ENCODE measurements at regions not wholly inside any gene's neighbourhood (a gene's known extent, or its start where the extent isn't known, plus 50 kb on each side); places are given as distances from the start of the nearest gene placed in this dataset.

DNA sequence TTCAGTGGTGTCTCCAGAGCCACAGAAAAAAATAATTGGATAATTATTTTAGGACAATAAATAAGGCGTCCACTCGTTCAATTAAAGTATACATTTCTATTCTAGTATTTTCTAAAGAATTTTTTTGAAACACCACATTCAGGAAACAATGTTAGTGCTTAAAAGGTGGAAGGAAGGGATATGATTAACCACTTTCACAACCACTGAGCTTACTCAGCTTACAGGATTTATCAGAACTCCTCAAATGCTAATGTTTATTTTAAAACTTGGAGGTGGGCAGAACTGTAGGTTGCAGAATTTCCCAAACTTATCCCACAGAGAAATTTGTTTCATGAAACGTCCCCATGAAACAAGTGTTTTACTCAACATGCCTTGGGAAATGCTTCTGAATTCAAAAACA is 54.3 kb upstream of the MAGEB2 start:
- RAD21 ChIA-PET (ENCODE audit: low non-redundant PET in 1 of 2, low total read pairs in 2 of 2, uncharacterized antibody in 2 of 2, unreplicated experiment in 2 of 2), result no interaction called here

More for the DNA sequence above, 54.3 kb upstream of the MAGEB2 start:
- ChIA-PET POLR2A (no interaction called here), CTCF (no interaction called here)
- H3K4me3 ChIP-seq (replicated peaks in 1 of 2; ENCODE audit: low read depth in 1 of 2, low read length in 2 of 2), result no peak overlapping the region
- H2AFZ ChIP-seq (ENCODE audit: low read depth, low read length, poor library complexity, severe bottlenecking), result no peak overlapping the region
- no peaks in the 10 kb centered on the region for H3K79me2 ChIP-seq (ENCODE audit: insufficient read depth, low read length)
- intact Hi-C loops (cut with micrococcal nuclease), result no loop called here
- H3K4me1 ChIP-seq (ENCODE audit: control insufficient read depth in 1 of 2, insufficient read depth in 2 of 2, low read length in 2 of 2), result no peaks in the 10 kb centered on the region
- no peaks in the 10 kb centered on the region for H4K20me1 ChIP-seq (ENCODE audit: insufficient read depth)
- H3K36me3 ChIP-seq (ENCODE audit: control insufficient read depth in 1 of 2, insufficient read depth in 2 of 2, low read length in 2 of 2), result no peaks in the 10 kb centered on the region
- no peak for DNase-seq (ENCODE audit: low read depth, low spot score)
- H3K27me3 ChIP-seq (ENCODE audit: insufficient read depth, low read length), result no peaks in the 10 kb centered on the region
- no peak for ATAC-seq
- no peaks in the 10 kb centered on the region for H3K9me3 ChIP-seq (ENCODE audit: control insufficient read depth in 1 of 2, insufficient read depth in 1 of 2, low read depth in 1 of 2, low read length in 2 of 2)
- H3K4me2 ChIP-seq (ENCODE audit: low read length), result no peak overlapping the region
- H3K9me2 ChIP-seq (ENCODE audit: insufficient read depth), result no peaks in the 10 kb centered on the region
- no peak overlapping the region for H3K9ac ChIP-seq (ENCODE audit: low read length)
- TF ChIP-seq ZFX (IDR thresholded peaks at IDR 0.05), result no peak
- TF ChIP-seq SIN3A (IDR thresholded peaks at IDR 0.05; ENCODE audit: low read depth), result no peak
- no peak for TF ChIP-seq SP1 (IDR thresholded peaks at IDR 0.05; ENCODE audit: low read depth)
- TF ChIP-seq ZNF274 (IDR thresholded peaks at IDR 0.05; ENCODE audit: low read depth, low read length), result no peak
- TF ChIP-seq FOSL1 (IDR thresholded peaks at IDR 0.05; ENCODE audit: low read depth), result no peak
- TF ChIP-seq CEBPB (IDR thresholded peaks at IDR 0.05; ENCODE audit: low read depth), result no peak
- TF ChIP-seq, protein P1, sequence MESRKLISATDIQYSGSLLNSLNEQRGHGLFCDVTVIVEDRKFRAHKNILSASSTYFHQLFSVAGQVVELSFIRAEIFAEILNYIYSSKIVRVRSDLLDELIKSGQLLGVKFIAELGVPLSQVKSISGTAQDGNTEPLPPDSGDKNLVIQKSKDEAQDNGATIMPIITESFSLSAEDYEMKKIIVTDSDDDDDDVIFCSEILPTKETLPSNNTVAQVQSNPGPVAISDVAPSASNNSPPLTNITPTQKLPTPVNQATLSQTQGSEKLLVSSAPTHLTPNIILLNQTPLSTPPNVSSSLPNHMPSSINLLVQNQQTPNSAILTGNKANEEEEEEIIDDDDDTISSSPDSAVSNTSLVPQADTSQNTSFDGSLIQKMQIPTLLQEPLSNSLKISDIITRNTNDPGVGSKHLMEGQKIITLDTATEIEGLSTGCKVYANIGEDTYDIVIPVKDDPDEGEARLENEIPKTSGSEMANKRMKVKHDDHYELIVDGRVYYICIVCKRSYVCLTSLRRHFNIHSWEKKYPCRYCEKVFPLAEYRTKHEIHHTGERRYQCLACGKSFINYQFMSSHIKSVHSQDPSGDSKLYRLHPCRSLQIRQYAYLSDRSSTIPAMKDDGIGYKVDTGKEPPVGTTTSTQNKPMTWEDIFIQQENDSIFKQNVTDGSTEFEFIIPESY (IDR thresholded peaks at IDR 0.05; ENCODE audit: extremely low read depth, insufficient replicate concordance, low read length), result no peak
- TF ChIP-seq ELF1 (IDR thresholded peaks at IDR 0.05; ENCODE audit: borderline replicate concordance, low read depth), result no peak
- no peak for TF ChIP-seq CBX3 (IDR thresholded peaks at IDR 0.05; ENCODE audit: low read depth)
- TF ChIP-seq, protein P2, sequence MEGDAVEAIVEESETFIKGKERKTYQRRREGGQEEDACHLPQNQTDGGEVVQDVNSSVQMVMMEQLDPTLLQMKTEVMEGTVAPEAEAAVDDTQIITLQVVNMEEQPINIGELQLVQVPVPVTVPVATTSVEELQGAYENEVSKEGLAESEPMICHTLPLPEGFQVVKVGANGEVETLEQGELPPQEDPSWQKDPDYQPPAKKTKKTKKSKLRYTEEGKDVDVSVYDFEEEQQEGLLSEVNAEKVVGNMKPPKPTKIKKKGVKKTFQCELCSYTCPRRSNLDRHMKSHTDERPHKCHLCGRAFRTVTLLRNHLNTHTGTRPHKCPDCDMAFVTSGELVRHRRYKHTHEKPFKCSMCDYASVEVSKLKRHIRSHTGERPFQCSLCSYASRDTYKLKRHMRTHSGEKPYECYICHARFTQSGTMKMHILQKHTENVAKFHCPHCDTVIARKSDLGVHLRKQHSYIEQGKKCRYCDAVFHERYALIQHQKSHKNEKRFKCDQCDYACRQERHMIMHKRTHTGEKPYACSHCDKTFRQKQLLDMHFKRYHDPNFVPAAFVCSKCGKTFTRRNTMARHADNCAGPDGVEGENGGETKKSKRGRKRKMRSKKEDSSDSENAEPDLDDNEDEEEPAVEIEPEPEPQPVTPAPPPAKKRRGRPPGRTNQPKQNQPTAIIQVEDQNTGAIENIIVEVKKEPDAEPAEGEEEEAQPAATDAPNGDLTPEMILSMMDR (IDR thresholded peaks at IDR 0.05 in 2 of 3, conservative IDR thresholded peaks at IDR 0.05 in 1 of 3; ENCODE audit: borderline replicate concordance in 1 of 3, insufficient read depth in 1 of 3, low read depth in 2 of 3, low read length in 2 of 3), result no peak
- TF ChIP-seq POLR2AphosphoS5 (IDR thresholded peaks at IDR 0.05; ENCODE audit: low read depth, low read length), result no peak
- TF ChIP-seq SRF (IDR thresholded peaks at IDR 0.05; ENCODE audit: low read depth), result no peak
- TF ChIP-seq EGR1 (IDR thresholded peaks at IDR 0.05; ENCODE audit: low read depth), result no peak
- TF ChIP-seq RAD21 (IDR thresholded peaks at IDR 0.05; ENCODE audit: low read depth), result no peak
- TF ChIP-seq, protein P3, sequence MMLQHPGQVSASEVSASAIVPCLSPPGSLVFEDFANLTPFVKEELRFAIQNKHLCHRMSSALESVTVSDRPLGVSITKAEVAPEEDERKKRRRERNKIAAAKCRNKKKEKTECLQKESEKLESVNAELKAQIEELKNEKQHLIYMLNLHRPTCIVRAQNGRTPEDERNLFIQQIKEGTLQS (IDR thresholded peaks at IDR 0.05), result no peak
- TF ChIP-seq POLR2A (IDR thresholded peaks at IDR 0.05; ENCODE audit: borderline replicate concordance, extremely low read depth, insufficient read depth, insufficient read length), result no peak
- TF ChIP-seq YY1 (IDR thresholded peaks at IDR 0.05; ENCODE audit: extremely low read depth, insufficient replicate concordance, low read depth, low read length), result no peak
- TF ChIP-seq, protein P4, sequence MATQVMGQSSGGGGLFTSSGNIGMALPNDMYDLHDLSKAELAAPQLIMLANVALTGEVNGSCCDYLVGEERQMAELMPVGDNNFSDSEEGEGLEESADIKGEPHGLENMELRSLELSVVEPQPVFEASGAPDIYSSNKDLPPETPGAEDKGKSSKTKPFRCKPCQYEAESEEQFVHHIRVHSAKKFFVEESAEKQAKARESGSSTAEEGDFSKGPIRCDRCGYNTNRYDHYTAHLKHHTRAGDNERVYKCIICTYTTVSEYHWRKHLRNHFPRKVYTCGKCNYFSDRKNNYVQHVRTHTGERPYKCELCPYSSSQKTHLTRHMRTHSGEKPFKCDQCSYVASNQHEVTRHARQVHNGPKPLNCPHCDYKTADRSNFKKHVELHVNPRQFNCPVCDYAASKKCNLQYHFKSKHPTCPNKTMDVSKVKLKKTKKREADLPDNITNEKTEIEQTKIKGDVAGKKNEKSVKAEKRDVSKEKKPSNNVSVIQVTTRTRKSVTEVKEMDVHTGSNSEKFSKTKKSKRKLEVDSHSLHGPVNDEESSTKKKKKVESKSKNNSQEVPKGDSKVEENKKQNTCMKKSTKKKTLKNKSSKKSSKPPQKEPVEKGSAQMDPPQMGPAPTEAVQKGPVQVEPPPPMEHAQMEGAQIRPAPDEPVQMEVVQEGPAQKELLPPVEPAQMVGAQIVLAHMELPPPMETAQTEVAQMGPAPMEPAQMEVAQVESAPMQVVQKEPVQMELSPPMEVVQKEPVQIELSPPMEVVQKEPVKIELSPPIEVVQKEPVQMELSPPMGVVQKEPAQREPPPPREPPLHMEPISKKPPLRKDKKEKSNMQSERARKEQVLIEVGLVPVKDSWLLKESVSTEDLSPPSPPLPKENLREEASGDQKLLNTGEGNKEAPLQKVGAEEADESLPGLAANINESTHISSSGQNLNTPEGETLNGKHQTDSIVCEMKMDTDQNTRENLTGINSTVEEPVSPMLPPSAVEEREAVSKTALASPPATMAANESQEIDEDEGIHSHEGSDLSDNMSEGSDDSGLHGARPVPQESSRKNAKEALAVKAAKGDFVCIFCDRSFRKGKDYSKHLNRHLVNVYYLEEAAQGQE (IDR thresholded peaks at IDR 0.05; ENCODE audit: low read depth), result no peak
- no TSS peak for BruUV-seq (replicated peaks)
- no peak overlapping the region for H3K27ac ChIP-seq (ENCODE audit: low read depth, low read length)

Data from HCT116 (cell line).